ENCODE measurements at regions not wholly inside any gene's neighbourhood (a gene's known extent, or its start where the extent isn't known, plus 50 kb on each side); places are given as distances from the start of the nearest gene placed in this dataset.
"Not testable (repeated sequence)": the region's sequence is repeated elsewhere in the genome, so short reads cannot be mapped to it uniquely, and the experiment has no call there.

DNA sequence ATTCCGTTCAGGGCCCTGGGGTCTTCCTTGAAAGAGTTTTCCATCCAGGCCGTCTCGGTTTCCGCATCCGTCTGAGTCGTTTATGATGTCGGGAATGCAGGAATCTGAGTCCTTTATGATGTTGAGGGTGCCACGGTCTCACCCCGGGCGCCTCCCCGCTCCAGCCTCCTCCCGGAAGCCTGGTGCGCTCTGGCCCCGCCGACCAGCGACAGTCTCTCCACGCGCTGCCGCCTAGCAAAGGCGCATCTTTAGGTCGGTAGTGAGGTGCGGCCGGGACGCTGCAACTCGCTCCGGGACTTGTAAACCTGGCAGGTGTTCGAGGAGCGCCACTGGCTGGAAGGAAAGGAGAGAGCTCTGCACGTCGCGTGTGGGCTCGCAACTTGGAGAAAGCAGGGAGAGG lies 132.6 kb downstream of the FAM72C start:
- not testable (repeated sequence) for DNase-seq (ENCODE audit: low spot score)

GRCh38 chr1:143838598-143838929 lies 133.2 kb downstream of the FAM72C start:
- not testable (repeated sequence) for DNase-seq (ENCODE audit: low spot score)

DNA sequence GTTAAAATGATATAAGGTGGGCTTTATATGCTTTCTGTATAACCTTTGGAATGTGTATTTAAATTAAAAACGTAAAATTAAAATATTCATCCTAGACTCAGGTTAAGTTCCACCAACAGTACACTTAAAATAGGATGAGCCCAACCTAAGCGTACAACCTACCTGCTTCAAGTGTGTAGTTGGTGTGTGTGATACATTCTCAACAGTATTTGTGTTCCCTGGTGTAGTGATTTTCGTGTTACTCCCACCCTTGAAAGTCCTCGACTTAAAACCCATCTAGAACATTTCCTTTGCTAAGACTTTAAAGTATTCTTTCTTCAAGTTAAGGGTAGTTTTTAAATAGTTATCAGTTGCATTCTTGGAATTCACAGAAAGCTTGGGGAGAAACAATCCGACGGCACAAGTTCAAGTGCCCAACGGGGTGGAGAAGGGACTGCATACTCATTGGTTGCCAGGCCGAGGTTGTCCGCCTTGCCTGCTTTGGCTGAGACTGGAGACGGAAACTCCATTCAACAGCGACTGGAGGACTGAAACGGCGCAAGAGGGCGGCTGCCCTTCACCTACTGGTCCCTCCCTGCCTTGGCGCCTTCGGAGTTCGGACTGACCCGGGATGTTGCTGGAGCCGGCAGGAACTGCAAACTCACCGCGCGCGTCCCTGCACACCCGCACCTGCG lies 133.7 kb downstream of the FAM72C start:
- not testable (repeated sequence) for DNase-seq (ENCODE audit: low spot score)

- DNase-seq (ENCODE audit: low spot score): not testable (repeated sequence)
Measured at GRCh38 chr1:143833376-143833775, 138.4 kb downstream of the FAM72C start.

- DNase-seq (ENCODE audit: low spot score): not testable (repeated sequence)
Measured at GRCh38 chr1:143832379-143832716, 139.4 kb downstream of the FAM72C start.

DNA sequence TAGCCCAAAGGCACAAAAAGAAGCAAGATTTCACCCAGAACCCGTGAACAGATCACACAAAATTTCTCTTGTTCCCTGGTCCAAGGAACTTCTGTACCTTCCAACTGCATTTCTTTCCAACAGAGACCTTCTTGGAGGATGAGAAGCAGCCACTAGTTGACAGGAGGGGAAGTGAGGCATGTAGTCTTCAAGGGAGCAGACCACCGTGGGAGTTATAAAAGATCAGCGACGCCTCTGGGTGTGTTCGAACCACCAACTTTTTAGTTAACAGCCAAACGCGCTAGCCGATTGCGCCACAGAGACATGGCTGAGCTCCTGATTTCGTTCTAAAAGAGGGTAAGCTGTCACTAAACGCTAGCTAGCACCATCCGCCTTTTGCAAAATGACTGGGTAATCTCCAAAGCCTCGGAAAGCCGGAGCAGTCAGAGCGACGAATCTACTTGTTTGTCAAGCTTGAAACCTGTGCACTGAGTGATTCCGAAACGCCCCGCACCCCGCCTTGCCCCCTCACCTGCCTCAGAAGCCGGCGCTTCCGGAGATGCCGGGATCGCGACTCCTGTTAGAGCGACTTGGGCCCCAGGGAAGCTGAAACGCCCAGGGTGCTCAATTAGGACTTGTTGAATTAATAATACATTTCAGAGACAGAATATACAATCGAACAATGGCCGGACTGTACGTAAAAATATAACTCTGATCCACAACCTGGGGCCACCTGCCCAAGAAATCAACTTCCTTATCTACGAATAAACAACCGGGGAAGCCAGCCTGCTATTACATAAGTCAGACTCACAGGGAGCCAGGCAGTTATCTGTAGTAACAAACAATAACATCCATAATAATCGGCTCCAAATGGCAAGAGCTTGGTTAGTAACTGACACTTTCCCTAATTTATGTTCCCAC lies 140.1 kb downstream of the FAM72C start:
- DNase-seq (ENCODE audit: low spot score): not testable (repeated sequence)

DNA sequence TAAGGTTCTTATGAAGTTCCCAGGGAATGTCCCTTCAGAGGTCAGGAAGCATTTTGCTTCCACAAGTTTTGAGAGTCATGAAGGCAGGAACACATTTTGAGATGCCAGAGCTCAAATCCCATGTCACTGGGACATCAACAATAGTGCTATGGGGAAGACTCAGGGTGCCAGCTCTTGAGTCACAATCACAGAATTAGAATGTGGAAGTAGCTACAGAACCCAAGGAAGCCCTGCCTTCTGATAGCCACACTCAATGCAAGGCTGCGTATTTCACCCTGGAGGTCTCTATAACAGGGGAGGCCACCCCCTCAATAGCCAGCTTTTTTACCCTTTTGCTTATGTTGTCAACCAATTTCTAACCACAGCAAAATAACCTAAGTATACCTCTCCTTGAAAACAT lies 145.6 kb downstream of the FAM72C start:
- not testable (repeated sequence) for DNase-seq (ENCODE audit: low spot score)

DNA sequence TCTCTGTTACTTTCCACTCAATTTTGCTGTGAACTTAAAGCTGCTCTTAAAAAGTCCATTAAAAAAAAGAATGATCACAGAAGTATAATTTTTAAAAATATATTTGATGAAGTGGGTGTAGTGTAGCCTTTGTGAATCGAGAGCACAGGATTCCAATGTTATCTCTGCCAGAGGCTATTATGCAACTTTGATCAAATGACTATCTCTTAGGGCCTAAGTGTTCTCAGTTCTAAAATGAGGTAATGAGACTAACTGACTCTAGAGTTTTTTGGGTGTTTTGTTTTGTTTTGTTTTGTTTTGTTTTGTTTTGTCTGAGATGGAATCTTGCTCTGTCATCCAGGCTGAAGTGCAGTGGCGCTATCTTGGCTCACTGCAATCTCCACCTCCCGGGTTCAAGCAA lies 147.5 kb downstream of the FAM72C start:
- not testable (repeated sequence) for DNase-seq (ENCODE audit: low spot score)

DNA sequence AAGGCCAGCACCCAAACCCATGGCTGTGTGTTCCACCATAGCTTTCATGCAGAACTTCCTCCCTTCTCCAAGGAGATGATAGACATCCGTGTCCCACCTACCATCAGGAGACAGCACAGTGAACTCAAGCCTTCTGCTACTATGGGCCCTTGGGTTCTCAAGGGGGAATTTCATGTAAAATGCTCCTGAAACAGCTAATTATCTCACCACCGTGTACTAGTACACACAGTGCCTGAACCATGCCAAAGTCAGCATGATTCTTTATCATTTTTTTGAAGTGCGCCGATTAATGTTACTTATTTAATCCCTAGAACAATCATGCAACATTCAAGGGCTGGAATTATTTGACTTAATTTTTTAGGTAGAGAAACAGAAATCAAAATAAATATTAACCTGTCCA lies 151.7 kb downstream of the FAM72C start:
- DNase-seq (ENCODE audit: low spot score): not testable (repeated sequence)

DNA sequence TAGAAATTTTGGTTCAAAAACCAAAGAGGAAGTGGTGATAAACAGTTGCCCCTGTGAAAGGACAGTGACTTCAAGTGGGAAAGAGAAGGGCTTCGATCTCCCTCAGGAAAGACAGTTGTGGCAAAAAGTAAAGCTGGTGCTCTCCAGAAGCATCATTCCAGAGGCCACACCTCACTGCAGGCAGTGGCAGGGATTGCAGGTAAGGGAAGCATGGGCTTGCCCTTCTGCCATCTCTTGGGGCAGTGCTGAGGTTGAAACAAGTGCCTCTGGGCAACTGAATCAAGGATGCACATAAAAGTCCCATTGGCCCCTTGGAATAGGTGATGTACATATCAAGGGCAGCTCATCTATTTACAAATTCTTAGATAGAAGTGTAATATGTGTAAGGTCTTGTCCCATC lies 155.4 kb downstream of the FAM72C start:
- DNase-seq (ENCODE audit: low spot score): not testable (repeated sequence)

DNA sequence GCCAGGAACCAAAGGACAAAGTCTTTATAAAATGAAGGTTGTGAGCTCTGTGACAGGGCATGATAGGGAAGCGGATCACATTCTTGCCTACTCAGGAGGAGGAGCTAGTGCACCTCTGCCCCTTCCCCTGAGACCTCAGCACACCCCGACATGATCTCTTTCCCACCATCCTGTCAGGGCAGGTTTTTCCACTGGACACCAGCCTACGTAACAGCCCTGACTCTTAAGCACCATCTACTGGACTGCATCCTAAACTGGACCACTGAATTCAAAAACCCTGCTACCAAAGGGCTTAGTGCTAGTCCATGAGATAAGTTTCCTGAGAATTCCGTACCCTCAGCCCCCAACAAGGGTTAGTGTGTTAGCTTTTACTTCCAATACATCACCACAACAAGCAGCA lies 166.4 kb downstream of the FAM72C start:
- not testable (repeated sequence) for DNase-seq (ENCODE audit: low spot score)

DNA sequence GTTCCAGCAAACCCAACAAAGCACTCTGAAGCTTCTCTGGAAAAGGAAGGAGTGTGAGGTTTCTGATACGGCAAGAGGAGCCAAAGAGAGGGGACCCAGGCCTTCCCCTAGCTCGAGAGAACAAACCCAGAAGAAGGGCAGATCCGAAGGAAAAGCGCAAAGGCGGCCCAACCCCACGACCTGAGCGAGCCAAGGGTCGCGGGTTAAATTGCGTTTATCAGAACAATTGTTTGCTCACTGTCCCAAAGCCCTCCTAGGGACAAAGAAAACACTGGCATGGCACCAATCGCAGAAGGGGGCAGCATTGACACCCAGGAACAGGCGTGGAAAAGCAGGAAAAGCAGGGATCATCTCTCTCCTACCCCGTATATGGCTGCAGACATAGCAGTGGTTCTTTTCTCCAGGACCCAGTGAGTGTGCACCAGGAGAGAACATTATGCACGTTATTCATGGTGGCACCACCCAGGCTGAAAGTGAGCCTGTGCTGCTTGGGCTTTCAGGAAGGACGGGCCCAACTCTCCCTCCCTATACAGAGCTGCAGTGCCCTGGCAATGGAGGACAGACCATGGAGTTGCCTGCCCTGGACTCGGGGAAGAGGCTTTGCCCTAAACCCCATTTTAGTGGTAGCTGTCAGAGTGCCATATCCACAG lies 167.0 kb downstream of the FAM72C start:
- not testable (repeated sequence) for DNase-seq (ENCODE audit: low spot score)

- DNase-seq (ENCODE audit: low spot score): peak; percentile 18
Measured at GRCh38 chr1:143803927-143804411, 167.8 kb downstream of the FAM72C start.

- DNase-seq (ENCODE audit: low spot score): not testable (repeated sequence)
Measured at GRCh38 chr1:143803095-143803494, 168.7 kb downstream of the FAM72C start.

DNA sequence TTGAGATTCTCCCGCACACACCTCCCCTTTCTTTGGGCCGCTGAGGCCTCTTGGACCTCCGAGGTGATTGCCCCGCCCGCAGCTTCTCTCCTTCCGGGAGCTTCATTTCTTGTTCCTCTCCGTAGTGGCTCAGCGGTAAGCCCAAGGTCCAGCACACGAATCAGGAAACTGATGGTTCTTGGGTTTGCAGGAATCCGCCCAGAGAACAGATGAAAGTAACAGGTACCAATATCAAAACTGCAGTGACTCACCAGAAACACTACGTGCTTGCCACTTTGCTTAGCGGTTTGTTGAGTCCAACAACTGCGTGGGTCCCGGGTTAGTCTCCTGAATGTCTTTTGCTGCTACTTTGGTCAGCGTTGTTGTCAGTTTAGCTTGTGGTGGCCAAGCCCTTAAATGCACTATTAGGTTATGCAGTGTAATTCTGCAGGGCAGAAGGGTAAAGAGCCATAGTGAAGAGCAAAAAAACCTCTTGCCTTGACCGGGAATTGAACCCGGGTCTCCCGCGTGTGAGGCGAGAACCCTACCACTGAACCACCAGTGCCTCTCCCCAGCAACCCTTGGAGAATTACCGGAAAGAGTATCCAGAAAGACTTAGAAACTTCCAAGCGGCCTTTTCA lies 172.1 kb downstream of the FAM72C start:
- not testable (repeated sequence) for DNase-seq (ENCODE audit: low spot score)

- not testable (repeated sequence) for DNase-seq (ENCODE audit: low spot score)
Measured at GRCh38 chr1:143796369-143796768, 175.4 kb downstream of the FAM72C start.

DNA sequence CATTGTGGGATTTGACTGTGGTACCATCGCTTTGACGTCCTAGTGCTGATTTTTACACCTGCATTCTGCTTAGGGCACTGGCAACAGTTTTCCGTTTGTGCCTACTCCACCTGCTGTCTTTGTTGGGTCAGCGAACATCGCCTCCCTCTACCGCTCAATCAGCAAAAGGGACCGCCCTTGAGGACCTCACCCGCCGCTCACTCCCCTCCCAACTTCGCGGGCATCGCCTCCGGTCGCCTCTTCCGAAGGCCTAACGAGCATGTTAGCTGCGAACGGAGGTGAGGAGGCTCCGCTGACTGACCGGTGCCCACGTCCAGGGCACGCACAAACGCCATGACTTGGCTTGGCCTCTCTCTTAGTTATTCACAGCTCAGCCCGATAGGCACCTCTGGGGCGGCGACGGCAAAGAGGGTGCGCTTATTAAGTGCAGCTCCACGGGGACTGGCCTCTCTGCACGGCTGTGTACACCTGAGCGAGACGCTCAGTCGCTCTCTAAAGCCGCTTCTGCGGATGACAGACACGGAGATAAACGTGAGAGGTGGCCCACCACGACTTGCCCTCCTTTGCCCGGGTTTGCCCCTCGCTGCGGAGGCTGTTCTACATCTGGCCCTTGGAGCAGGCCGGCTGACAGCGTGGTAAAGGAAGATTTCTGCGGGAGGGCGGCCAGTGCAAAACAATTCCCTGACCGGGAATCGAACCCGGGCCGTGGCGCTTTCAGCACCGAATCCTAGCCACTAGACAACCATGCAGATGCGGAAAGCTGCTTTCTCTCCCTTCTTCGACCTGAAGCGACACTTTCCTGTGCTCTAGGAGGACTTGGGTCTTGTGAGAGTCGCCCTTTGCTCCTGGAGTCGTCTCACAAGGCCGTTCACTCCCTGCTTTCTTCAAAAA lies 179.5 kb downstream of the FAM72C start:
- not testable (repeated sequence) for DNase-seq (ENCODE audit: low spot score)

DNA sequence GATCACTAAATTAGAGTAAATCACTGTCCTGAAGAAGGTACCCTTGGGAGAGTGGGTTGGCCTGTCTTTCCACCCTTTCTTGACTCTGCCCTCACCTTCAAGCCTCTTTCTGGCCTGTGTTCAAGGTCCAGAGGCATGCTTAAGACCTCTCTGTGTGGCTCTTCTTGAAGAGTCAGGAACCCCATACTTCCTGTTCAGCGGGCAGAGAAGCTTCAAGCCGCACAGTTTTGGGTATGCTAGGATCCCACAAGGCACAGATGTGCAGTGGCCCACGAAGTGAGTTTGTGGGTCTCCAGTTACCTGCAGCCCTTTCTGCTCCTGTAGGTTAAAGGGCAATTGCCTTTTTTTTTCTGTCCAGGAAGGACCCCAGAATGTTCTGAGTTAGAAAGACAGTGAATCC lies 185.4 kb downstream of the FAM72C start:
- DNase-seq (ENCODE audit: low spot score): not testable (repeated sequence)

DNA sequence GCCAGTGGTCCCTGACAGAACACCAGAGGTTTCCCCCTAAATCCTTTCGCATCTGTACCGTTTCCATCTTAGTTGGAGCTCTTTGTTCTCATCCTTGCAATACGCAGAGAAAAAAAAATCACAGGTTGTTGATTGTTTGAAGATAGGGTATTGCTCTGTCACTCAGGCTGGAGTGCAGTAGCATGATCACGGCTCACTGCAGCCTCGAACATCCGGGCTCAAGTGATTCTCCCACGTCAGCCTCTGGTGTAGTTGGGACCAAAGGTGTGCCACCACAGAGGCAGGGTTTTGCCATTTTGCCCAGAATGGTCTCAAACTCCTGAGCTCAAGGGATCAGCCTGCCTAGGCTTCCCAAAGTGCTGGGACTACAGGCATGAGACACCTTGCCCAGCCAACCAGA lies 185.9 kb downstream of the FAM72C start:
- not testable (repeated sequence) for DNase-seq (ENCODE audit: low spot score)

DNA sequence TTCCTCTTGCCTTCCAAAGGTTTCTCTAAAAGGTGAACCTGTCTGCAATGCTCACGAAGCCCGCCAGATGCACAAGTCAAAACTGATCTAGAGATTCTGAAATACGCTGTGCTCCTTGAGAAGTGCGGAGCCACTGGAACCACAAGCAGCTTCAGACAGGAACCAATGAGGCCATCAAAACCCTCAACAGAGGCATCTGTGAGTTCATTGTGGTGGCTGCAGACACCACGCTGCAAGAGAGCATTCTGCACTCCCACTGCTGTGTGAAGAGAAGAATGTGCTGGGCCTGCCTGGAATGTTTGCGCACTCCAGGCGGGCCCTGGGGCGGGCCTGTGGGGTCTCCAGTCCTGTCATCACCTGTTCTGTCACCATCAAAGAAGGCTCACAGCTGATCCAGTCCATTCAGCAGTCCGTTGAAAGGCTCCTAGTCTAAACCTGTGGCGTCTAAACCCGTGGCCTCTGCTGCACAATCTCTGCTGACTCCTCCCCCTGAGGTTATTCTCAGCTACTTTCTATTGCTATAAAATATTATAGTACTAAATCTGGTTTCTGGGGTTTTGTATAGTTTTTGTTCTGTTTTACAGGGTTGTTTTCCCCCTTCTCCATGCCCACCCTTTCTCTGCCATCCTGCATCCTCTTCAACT lies 187.4 kb downstream of the FAM72C start:
- not testable (repeated sequence) for DNase-seq (ENCODE audit: low spot score)

DNA sequence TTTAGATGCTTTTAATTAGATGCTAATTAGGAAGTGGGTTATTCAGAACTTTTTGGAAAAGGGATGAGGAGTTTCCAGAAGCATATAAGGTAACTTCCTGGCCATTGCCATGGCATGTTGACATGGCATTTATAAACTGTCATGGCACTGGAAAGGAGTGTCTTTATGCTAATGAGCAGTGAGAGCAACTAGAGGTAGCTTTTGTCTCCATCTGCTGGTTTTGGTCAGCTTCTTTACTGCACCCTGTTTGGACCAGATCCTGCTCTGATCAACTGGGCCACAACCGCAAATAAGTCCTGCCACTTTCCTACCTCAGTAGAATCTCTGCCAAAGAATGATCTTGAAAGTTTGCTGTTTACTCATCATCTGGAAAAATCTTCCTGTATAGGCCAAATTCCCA lies 193.6 kb downstream of the FAM72C start:
- not testable (repeated sequence) for DNase-seq (ENCODE audit: low spot score)

Data from putamen (tissue), 1 donor.